ENCODE measurements at regions not wholly inside any gene's neighbourhood (a gene's known extent, or its start where the extent isn't known, plus 50 kb on each side); places are given as distances from the start of the nearest gene placed in this dataset.
"Not testable (repeated sequence)": the region's sequence is repeated elsewhere in the genome, so short reads cannot be mapped to it uniquely, and the experiment has no call there.

DNA sequence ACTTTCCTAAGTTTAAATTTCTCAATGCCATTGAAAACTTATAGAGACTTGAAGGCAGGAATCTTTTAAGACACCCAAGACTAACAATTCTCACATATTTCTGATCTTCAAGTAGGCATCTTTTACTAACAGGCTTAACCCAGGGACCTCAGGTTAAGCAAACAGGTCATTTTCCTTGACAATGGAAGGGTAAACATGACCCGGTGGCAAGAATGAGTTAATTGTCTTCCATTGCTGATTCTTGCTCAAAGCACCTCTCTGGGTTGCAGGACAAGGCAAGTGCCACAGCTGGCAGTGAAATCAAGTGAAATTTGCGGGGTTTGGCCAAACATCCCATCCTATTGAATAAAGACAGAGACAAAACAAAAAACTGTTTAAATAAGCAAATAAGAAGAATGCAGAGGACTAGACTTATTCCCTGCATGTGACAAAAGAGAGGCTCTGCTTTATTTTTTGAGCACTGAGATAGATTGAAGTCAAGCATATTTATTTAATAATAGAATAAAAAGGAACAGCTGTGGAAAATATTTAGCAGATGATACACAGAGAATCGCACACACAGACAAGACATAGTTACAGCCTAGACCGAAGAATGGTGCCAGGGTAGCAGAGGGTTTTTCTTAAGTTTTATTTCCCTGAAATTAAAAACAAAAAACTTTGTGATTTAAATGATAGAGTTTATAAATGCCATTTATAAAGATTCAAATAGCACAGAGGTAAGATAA, 56.0 kb upstream of the MITF start:
- Histone ChIP-seq H3K9me3 (replicated peaks; ENCODE audit: control insufficient read depth, insufficient read depth, low read depth, low read length) (no peaks in the 10 kb centered on the region), H4K20me1 (replicated peaks; ENCODE audit: control insufficient read depth, insufficient read depth, low read length) (no peaks in the 10 kb centered on the region), H3K27me3 (ENCODE audit: control insufficient read depth in 2 of 2, insufficient read depth in 2 of 2, low read length in 2 of 2) (peaks cover 0 to 4% of the 10 kb centered on the region in 2 experiments; a peak in 1 of 5 replicates), H3K4me3 (no peak overlapping the region), H3K4me1 (replicated peaks in 1 of 2; ENCODE audit: control insufficient read depth in 2 of 2, insufficient read depth in 2 of 2, low read length in 2 of 2) (peaks cover 1 to 6% of the 10 kb centered on the region in 2 experiments; a peak in 4 of 5 replicates), H2AFZ (ENCODE audit: low read depth, low read length) (no peak overlapping the region), H3K36me3 (ENCODE audit: control insufficient read depth, insufficient read depth, low read length) (no peaks in the 10 kb centered on the region), H3K79me2 (ENCODE audit: control insufficient read depth, insufficient read depth, low read length) (no peaks in the 10 kb centered on the region), H3K9ac (ENCODE audit: insufficient read depth in 1 of 2, low read depth in 2 of 2, low read length in 2 of 2) (no peak overlapping the region), H3K9me1 (ENCODE audit: control insufficient read depth, insufficient read depth, low read length) (no peaks in the 10 kb centered on the region), H3K4me2 (ENCODE audit: insufficient read depth, low read length) (no peak overlapping the region), H3K27ac (ENCODE audit: extremely low read depth, low read depth, low read length) (no peak overlapping the region)
- BruUV-seq (replicated peaks), result no TSS peak
- intact Hi-C loops (cut with micrococcal nuclease) (no loop called here), in situ Hi-C loops (cut with MboI) (no loop called here)
- WGBS (ENCODE audit: insufficient coverage, low coverage, missing lambda C conversion rate), result 3% methylated on average over 4 of the region's 4 CpGs
- TF ChIP-seq, protein P1, sequence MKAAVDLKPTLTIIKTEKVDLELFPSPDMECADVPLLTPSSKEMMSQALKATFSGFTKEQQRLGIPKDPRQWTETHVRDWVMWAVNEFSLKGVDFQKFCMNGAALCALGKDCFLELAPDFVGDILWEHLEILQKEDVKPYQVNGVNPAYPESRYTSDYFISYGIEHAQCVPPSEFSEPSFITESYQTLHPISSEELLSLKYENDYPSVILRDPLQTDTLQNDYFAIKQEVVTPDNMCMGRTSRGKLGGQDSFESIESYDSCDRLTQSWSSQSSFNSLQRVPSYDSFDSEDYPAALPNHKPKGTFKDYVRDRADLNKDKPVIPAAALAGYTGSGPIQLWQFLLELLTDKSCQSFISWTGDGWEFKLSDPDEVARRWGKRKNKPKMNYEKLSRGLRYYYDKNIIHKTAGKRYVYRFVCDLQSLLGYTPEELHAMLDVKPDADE (conservative IDR thresholded peaks at IDR 0.05; ENCODE audit: control insufficient read depth, low read depth, low read length), result no peak
- TF ChIP-seq, protein P2, sequence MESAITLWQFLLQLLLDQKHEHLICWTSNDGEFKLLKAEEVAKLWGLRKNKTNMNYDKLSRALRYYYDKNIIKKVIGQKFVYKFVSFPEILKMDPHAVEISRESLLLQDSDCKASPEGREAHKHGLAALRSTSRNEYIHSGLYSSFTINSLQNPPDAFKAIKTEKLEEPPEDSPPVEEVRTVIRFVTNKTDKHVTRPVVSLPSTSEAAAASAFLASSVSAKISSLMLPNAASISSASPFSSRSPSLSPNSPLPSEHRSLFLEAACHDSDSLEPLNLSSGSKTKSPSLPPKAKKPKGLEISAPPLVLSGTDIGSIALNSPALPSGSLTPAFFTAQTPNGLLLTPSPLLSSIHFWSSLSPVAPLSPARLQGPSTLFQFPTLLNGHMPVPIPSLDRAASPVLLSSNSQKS (CRISPR knock-in tag; IDR thresholded peaks at IDR 0.05), result no peak
- no peak for TF ChIP-seq ZNF239 (CRISPR knock-in tag; IDR thresholded peaks at IDR 0.05)
- CTCF ChIA-PET (ENCODE audit: low intra/inter-chr PET ratio), result no interaction called here
- DNase-seq (ENCODE audit: extremely low read depth in 1 of 4, low spot score in 3 of 4), result no peak
- no peak for FAIRE-seq
- POLR2A ChIA-PET, result interaction anchor here (0.8 to 0.9 kb wide), 2 partner anchors 11 to 665 kb away, joined by 3 read pairs; no protein-coding TSS in a partner anchor
- no peak for ATAC-seq

DNA sequence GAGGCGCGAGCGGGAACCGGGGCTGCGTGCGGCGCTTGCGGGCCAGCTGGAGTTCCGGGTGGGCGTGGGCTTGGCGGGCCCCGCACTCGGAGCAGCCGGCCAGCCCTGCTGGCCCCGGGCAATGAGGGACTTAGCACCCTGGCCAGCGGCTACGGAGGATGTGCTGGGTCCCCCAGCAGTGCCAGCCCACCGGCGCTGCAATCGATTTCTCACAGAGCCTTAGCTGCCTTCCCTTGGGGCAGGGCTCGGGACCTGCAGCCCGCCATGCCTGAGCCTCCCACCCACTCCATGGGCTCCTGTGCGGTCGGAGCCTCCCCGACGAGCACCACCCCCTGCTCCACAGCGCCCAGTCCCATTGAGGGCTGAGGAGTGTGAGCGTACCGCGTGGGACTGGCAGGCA, 61.8 kb upstream of the MITF start:
- H3K9me1 ChIP-seq (ENCODE audit: control insufficient read depth, insufficient read depth, low read length); H3K4me3 ChIP-seq; DNase-seq (ENCODE audit: extremely low read depth in 1 of 4, low spot score in 3 of 4); ATAC-seq; POLR2A ChIA-PET; H3K4me2 ChIP-seq (ENCODE audit: insufficient read depth, low read length); in situ Hi-C loops (cut with MboI); H4K20me1 ChIP-seq (replicated peaks; ENCODE audit: control insufficient read depth, insufficient read depth, low read length); H3K9me3 ChIP-seq (replicated peaks; ENCODE audit: control insufficient read depth, insufficient read depth, low read depth, low read length); BruUV-seq (replicated peaks); H3K79me2 ChIP-seq (ENCODE audit: control insufficient read depth, insufficient read depth, low read length); H2AFZ ChIP-seq (ENCODE audit: low read depth, low read length); FAIRE-seq; H3K36me3 ChIP-seq (ENCODE audit: control insufficient read depth, insufficient read depth, low read length); H3K27ac ChIP-seq (ENCODE audit: extremely low read depth, low read depth, low read length); H3K9ac ChIP-seq (ENCODE audit: insufficient read depth in 1 of 2, low read depth in 2 of 2, low read length in 2 of 2); H3K4me1 ChIP-seq (replicated peaks in 1 of 2; ENCODE audit: control insufficient read depth in 2 of 2, insufficient read depth in 2 of 2, low read length in 2 of 2); CTCF ChIA-PET (ENCODE audit: low intra/inter-chr PET ratio); H3K27me3 ChIP-seq (ENCODE audit: control insufficient read depth in 2 of 2, insufficient read depth in 2 of 2, low read length in 2 of 2): not testable (repeated sequence)
- 44% methylated on average over 7 of the region's 30 CpGs for WGBS (ENCODE audit: insufficient coverage, low coverage, missing lambda C conversion rate)
- intact Hi-C loops (cut with micrococcal nuclease), result loop anchor here (10.0 kb wide), 1 partner anchor 243 kb away; no protein-coding TSS in a partner anchor
